CD4-positive, alpha-beta T cell treated with Interleukin-15 for 1 hour (primary cell): ENCODE measurements at regions not wholly inside any gene's neighbourhood (a gene's known extent, or its start where the extent isn't known, plus 50 kb on each side); places are given as distances from the start of the nearest gene placed in this dataset.
"Not testable (repeated sequence)": the region's sequence is repeated elsewhere in the genome, so short reads cannot be mapped to it uniquely, and the experiment has no call there.

Experiments used
- DNase-seq: peaks from one replicate; pipeline ENCODE4 v3.0.0-alpha.2; 2020

DNA sequence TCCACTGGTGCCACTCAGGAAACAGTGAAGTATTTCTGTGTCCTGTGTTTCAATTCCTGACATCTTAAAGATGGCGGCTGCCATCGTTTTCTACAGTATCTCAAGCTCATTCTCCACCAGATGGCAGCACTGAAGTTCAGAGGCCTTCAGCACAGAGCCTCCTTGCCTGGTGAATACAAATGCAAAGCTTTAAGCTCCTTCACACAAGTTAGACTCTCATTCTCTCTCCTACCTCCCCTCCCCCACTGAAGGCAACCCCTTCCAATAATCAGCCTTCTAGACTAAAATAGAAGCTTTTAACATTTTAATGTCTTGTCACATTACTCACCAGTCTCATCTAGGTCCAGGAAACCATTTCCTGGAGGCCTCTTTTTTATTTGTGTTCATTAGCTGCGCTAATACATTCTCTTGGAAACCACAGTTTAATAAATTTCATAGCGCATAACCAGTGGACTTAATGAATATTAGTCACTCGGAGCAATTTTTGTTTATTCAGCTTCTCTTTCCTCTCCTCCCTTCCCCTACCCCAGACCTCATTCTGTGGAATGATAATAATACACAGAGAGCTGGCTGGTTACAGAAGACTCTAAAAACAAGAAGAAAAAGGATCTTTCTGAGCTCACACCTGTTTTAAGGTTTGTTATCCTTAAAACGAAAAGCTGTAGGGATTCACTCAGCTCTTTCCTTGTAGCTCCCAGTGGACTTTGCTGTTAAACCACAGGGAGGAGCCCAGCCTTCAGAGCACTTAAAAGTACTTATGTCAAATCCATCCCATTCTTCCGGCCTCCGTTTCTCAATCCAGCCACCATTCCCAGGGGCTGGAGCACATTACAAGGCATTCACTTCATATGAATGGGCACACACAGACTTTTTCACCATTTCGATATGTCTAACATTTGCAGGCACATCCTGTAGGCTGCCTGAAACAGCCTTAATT lies 384.9 kb downstream of the HLX start:
- peak; percentile 18 for DNase-seq

DNA sequence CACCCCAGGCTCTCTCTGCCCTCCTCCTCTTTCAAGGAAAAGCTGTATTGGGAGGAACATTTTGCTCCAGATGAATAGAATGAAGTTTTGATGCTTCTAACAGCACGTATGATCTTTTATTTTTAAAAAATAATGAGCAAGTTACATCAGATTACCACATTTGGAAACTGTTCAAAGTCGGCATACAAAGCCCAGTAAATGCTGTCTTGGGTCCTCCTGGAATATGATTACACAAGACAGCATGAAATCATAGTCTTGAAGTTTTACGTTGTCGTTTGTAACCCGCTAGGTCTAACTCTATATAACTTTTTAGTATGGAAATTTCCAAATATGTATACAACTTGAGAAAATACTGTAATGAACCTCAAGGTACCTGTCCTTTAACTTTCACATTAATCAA lies 385.6 kb downstream of the HLX start:
- no peak for DNase-seq

DNA sequence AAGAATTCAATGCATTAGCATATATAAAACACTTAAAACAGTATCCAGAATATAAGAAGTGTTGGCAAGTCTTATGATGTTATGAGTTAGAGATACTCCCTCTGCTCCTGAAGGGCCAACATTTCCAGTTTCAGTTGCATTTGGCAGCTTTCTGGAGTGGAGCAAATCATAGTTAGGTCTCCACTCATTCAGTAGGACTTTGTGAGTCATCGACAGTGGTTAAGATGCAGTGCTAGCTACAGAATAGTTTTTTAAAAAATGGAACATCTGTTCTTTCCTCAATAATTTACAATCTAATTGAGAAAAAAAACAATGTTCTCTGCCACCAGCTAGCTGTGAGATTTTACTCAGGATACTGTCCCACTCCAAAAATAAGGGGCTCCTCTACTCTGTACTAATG lies 389.1 kb downstream of the HLX start:
- no peak for DNase-seq

DNA sequence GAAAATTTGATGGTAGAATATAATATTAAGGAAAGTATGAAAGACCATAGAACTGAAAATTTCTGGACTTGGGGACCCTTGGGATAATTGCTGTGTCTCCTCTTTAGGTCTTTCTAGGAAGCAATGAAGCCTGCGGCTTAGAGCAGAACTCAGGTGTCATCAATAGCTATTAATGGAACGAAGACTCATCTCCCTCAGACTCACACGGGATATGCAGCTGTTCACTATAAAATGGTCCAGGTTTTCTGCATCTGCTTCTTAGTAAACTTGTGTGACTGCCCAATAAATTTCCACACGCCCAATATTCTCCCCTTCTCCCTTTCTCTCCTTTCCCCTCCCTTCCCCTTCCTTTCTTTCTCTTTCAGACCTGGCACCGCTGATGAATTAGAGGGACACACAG lies 392.5 kb downstream of the HLX start:
- no peak for DNase-seq

DNA sequence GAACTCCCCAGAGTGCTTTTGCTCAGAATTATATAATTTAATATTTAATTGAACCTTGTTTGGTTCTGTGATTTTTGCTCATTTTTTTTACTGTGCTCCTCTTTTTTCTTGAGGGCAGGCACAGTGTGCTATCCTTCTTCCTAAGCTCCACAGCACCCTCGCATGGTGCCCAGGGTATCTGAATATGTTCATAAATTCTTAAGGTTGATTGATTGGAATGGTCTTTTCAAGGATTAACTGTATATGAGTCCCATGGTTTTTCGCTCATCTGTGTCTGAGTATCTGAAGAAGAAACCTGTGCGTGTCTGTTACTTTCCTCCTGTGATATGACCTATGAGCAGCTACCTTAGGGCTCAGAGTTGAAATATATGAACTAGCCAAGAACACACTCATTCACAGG lies 393.7 kb downstream of the HLX start:
- no peak for DNase-seq

DNA sequence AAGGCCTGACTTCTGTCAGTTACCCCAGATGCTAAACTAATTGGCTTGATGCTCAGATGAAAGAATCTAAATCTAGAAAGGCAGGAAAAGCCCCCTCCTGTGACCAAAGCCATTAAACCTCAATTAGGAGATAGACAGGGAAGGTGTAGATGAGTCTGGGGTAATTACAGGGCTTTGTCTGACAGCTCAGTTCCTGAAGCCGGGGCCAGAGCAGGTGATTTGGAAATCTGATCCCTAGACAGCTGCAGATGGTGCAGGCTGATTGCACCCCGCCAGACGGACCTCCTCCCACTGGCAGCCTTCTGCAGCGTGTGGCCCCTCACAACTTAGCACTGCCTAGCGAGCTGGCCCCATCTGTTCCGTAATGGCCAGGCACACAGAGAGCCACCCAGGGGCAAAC lies 395.1 kb downstream of the HLX start:
- no peak for DNase-seq

DNA sequence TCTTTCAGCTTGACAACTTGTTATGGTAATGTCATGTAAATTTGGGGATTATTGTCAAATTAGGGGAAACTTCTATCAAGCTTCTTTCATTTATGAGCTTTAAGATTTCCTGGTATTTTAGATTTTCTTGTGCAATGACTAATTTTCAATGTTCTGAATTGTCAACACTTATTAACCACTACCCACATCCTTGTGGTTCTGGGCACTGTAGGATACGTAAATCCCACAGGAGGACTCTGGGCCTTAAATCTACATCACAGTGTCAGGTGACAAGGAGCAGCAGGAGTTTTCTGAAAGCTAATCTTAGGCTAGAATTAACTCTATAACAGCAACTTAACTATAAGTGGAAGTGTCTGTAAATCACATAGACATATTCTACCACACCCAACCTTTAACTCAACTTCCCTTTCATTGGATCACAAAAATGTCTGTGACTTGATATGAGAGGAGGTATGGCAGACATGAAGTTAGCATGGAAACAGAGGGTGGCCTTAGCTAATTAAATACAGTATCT lies 397.7 kb downstream of the HLX start:
- DNase-seq, result no peak

DNA sequence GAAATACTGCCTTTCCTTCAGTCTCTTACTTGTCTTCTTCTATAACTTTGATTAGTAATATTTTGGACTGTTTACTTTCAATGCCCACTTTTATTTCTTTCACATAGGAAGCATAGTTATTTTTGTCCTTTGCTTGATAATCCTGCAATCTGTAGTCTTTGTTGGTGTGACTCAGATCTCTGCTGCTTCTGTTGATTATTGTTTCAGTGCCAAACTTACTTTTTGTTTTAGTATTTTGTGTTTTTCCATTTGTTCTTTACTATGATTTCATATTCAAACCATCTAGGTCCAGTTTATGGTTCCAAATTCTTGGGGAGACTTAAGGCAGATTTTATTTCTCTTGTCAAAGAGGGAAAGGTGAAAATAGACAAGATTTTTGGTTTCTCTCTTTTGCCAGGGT lies 399.9 kb downstream of the HLX start:
- DNase-seq, result no peak

DNA sequence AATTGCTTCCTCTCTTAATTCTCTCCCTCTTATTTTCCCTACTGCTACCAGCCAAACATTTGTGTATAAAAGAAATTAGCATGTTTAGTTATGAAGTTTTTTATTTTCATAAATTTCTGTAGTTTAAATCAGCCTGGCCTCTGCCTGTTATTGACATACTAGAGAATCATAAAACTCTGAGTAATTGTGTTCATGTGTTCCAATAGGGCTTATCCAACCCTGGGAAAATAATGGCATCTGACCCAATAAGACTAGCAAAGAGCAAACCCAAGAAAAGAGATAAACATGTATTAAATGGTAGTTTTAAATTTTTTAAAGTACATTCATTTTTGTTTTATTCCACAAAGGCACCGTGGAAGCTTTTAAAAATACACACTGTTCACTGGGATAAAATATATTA lies 404.3 kb downstream of the HLX start:
- no peak for DNase-seq

DNA sequence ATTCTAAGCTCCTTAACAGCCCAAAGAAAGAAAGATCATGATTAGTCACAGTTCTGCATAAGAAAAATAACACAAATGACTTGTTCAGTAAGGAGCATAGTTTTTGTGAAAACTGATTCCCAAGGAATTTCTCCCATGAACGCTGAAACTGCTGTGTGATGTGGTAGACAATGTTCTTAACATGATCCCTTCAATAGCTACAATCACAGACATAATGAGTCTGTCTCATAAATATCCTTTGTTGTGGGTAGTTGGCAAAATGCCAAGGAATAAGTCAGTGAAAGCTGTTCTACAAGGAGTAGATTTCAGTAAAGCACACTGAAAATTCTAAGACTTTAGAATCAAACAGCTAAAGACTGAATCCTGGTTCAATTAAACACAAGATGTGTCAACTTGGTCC lies 404.8 kb downstream of the HLX start:
- no peak for DNase-seq

DNA sequence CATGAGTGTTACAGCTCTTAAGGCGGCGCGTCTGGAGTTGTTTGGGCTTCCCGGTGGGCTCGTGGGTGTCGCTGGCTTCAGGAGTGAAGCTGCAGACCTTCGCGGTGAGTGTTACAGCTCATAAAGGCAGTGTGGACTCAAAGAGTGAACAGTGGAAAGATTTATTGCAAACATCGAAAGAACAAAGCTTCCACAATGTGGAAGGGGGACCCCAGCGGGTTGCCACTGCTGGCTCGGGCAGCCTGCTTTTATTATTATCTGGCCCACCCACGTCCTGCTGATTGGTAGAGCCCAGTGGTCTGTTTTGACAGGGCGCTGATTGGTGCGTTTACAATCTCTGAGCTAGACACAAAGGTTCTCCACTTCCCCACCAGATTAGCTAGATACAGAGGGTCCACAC lies 405.7 kb downstream of the HLX start:
- not testable (repeated sequence) for DNase-seq

DNA sequence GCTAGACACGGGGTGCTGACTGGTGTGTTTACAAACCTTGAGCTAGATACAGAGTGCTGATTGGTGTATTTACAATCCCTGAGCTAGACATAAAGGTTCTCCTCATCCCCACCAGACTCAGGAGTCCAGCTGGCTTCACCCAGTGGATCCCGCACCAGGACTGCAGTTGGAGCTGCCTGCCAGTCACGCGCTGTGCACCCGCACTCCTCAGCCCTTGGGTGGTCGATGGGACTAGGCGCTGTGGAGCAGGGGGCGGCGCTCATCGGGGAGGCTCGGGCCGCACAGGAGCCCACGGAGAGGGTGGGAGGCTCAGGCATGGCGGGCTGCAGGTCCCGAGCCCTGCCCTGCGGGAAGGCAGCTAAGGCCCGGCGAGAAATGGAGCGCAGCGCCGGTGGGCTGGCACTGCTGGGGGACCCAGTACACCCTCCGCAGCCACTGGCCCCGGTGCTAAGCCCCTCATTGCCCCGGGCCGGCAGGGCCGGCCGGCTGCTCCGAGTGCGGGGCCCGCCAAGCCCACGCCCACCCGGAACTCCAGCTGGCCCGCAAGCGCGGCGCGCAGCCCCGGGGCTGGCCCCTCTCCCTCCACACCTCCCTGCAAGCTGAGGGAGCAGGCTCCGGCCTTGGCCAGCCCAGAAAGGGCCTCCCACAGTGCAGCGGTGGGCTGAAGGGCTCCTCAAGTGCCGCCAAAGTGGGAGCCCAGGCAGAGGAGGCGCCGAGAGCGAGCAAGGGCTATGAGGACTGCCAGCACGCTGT lies 406.4 kb downstream of the HLX start:
- DNase-seq, result not testable (repeated sequence)

DNA sequence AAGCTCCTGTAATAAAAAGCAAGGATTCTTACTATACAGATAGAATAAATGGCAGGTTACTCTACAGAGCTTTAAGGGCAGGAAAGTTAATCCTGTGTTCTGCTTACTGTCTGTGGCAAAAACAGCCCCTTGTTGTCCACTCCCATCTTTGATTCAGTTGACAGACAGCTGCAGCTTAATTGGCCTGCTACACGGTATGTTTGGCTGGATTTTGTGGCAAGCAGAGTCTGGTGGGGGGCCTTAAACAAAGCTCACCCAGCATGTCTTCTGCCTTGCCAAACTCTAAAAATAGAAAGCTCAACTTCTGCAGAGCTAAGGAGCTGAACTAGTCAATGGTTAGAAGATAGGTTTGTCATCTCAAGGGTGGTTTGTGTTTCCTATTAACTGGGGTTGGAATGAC lies 407.2 kb downstream of the HLX start:
- DNase-seq, result no peak

DNA sequence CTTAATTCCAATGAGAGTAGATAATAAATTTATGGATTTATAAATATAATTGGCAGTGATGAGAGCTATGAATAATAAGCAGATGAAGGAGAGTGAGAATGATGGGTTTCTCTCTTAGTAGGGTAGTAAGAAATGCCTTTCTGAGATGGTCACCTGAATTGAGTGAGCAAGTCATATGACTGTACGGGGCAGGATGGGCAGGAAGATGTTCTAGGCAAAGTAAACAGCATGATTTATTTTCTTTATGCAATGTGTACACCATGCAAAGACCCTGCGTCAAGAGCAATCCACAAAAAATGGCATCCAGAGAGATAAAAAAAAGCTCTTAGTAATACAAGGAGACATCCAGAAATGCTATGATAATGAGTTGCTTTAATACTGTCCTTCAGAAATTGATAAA lies 409.9 kb downstream of the HLX start:
- no peak for DNase-seq

DNA sequence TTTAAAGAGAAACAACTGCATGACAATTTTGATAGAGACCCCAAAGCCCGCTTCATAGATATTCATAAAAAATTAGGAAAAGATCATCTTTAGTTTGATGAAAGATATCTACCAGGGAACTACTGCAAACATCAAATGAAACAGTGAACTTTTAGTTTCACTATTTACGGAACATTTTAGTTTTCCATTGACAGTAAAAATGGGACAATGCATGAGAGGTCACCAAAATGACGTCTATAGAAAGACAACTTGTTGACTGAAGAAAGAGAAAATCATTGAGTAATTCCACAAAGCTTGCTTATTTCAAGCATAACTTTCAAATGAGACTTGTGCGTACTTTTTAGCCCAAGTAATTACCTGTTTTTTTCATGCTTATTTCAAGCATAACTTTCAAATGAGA lies 411.4 kb downstream of the HLX start:
- no peak for DNase-seq

DNA sequence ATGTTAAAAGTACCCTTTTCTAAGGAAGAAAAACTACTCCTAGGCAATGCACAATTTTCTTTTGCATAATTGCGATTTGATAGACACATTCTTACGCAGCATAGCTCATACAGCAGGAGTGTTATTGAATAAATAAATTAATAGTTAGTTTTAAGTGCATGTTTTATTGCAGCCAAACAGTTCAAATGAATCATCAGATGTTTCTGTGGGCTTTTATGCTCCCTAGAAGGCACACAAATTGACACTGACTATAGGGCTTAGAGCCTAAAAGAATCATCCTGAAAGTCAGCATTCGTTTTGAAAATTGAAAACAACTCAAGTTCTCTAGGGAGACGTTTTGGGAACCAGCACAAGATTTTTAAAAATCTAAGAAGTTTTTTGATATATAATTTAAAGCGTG lies 411.9 kb downstream of the HLX start:
- no peak for DNase-seq

DNA sequence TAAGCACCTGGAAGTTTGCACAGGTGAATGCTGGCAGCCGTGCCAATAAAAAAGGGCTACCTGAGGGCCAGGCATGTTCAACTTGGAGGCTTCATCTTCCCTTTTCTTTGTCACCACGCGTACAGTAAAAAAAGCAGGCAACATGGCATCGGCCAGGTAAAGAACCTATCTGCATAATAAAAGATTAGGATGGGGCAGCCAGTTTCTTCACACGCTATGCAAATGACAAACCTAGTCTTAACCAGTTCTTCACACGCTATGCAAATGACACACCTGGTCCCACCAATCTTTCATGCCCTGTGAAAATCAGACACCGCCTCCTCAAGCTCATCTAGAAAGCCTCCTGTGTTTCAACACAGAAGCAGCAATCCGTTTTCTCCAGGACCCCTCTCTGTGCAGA lies 413.4 kb downstream of the HLX start:
- DNase-seq, result no peak

DNA sequence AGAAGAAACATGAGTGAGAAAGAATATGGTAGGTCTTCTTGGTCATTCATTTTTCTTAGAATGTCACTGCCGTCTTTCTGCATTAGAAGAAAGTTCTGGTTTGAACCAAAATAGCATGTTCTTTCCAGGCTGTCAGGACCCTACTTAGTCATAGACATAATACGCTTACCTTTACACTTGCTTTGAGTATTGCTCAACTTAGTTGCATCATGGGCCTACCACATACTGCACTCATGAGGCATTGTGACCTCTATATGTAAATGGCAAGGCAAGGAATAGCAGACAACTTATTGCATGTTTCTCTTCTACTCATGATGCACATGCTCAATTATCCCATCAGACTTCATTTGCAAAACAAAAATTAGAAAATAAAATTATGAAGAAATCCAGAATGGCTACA lies 415.0 kb downstream of the HLX start:
- no peak for DNase-seq

DNA sequence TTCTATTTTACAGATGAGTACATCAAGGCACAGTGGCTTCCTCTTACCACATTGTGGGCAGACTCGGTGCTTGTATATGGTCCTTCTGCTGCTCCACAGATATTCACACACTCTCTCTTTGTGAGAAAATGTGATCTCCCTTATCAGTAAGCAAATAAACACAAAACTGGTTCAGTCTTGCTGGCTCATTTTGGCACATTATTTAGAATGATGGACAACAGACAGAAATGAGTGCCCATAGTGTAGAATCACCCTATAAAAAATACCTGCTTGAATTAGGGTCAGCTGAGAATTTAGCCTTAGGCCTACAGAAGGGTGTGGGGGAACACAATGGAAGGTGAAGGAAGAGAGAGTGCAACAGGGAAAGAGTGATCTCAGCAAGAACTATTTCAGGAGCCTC lies 423.1 kb downstream of the HLX start:
- DNase-seq, result no peak

DNA sequence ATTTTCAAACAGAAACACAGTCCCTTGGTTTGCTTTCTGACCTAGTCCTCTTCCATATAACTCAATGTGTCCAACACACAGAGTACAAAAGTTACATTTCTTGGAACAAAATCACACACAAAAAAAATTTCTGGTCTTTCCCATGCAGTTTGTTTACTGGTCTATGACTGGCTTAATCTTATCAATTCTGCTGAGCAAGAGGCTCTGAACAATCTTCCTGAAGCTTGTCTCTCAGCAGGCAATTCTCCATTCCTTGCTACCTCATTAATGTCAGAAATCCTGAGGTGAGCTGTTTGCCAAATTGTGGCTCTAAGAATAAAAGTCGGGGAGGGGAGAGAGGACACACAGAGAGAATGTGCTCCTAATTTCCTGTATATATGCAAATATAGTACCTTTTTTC lies 423.6 kb downstream of the HLX start:
- DNase-seq, result no peak

DNA sequence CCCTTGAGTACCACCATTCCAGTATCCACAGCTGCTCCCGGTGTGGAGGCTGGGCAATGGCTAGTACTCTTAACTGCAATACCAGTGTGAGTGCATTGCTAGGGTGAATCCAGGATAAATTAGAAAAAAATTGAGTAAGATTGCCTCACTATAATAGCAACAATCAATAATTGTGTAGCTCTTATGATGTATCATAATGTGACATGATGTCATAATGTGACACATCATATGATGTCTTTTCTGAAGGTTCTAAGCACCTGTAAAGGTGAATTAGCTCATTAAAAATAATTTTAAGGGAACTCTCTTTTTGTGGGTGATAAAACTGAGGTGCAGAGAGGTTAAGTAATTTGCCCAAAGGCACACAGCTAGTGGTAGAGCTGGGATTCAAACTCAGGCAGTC lies 424.4 kb downstream of the HLX start:
- DNase-seq, result no peak

DNA sequence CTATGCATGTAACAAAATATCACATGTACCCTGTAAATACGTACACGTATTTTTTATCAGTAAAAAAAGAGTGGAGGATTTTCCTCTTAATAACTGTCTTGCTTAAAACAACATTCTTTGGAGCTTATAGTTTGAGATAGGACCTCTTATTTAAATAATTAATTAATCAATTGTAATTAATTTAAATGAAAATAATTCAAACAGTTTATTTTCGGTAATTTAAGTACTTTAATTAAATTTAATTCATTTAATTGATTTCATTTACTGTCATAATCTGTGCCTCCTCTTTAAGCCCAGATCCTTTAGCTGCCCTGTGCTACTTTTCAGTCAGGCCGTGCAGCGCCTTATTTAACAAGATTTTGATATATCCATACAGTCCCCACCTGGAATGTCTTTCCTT lies 427.0 kb downstream of the HLX start:
- no peak for DNase-seq

DNA sequence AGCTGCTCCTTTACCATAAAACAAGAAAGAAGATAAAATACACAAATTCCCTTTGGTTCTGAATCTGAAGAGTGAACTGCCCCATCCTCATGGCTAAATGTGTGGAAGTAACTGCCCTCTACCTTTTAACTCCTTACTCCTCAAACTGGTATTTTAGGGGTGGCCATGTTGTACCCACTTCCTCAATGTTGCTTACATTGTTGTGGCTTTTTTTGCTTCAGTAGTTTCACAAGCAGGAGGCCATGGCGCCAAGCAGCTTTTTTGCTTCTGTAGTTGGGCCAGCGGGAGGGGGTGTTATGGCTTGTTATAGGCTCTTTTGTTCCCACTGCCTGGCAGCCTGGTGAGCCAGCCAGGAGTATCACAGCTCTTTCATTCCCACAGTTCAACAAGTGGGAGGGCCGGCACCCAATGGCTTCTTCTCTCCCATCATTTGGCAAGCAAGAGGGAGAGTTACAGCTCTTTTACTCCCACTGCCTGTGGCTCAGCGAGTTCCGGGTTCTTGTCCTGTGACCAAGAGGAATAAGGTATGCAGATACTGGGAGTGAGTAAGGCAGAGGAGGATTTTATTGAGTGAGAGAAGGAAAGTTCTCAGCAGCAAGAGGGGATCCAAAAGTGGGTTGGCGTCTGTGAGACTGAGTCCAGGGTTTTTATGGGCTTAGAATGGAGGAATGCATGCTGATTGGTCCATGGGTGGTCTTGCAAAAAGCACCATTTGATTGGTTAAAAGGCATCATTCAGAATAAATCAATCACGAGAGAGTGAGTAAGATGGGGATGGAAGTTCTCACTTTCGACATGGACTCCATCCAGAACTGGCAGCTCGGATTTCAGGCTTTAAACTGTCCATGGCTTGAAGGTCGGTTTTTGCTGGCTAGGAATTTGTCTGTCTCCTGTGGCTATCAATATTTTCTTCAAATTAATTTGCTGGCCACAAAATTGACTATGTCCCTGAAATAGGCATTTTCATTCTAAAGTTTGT lies 429.6 kb downstream of the HLX start:
- DNase-seq, result no peak
